HG03066 (cell line): ENCODE measurements at regions not wholly inside any gene's neighbourhood (a gene's known extent, or its start where the extent isn't known, plus 50 kb on each side); places are given as distances from the start of the nearest gene placed in this dataset.

Experiments
- ATAC-seq: cut with Tn5 transposase; IDR thresholded peaks from one replicate; pipeline ENCODE4 v1.9.1; 2021; ENCODE audit warnings: low read depth; ENCODE audit not compliant: unreplicated experiment

GRCh38 chr6:19613678-19614077 lies 223.5 kb upstream of the ID4 start:
- no peak for ATAC-seq

GRCh38 chr6:19616022-19616421 lies 221.1 kb upstream of the ID4 start:
- no peak for ATAC-seq

- no peak for ATAC-seq
Observed at GRCh38 chr6:19632230-19632629, 204.9 kb upstream of the ID4 start.

- no peak for ATAC-seq
Observed at GRCh38 chr6:19632786-19633185, 204.4 kb upstream of the ID4 start.

GRCh38 chr6:19635728-19636127 lies 201.4 kb upstream of the ID4 start:
- ATAC-seq = no peak

- no peak for ATAC-seq
Observed at GRCh38 chr6:19637010-19637409, 200.2 kb upstream of the ID4 start.

- no peak for ATAC-seq
Observed at GRCh38 chr6:19638931-19639330, 198.2 kb upstream of the ID4 start.

- ATAC-seq = no peak
Observed at GRCh38 chr6:19643287-19643686, 193.9 kb upstream of the ID4 start.

GRCh38 chr6:19643713-19644112 lies 193.5 kb upstream of the ID4 start:
- ATAC-seq = no peak

- ATAC-seq = no peak
Observed at GRCh38 chr6:19655744-19656143, 181.4 kb upstream of the ID4 start.

- no peak for ATAC-seq
Observed at GRCh38 chr6:19660123-19660910, 176.9 kb upstream of the ID4 start.

- ATAC-seq = no peak
Observed at GRCh38 chr6:19662911-19663310, 174.3 kb upstream of the ID4 start.

GRCh38 chr6:19663479-19663878 lies 173.7 kb upstream of the ID4 start:
- no peak for ATAC-seq

- ATAC-seq = no peak
Observed at GRCh38 chr6:19664050-19664449, 173.1 kb upstream of the ID4 start.

- no peak for ATAC-seq
Observed at GRCh38 chr6:19664878-19665612, 172.1 kb upstream of the ID4 start.

- no peak for ATAC-seq
Observed at GRCh38 chr6:19665613-19665909, 171.6 kb upstream of the ID4 start.

GRCh38 chr6:19668710-19669109 lies 168.5 kb upstream of the ID4 start:
- ATAC-seq = no peak

GRCh38 chr6:19669206-19669605 lies 168.0 kb upstream of the ID4 start:
- no peak for ATAC-seq

GRCh38 chr6:19682859-19683258 lies 154.3 kb upstream of the ID4 start:
- no peak for ATAC-seq

- ATAC-seq = no peak
Observed at GRCh38 chr6:19690325-19691075, 146.7 kb upstream of the ID4 start.

- ATAC-seq = no peak
Observed at GRCh38 chr6:19691465-19692167, 145.6 kb upstream of the ID4 start.
